ENCODE measurements at regions not wholly inside any gene's neighbourhood (a gene's known extent, or its start where the extent isn't known, plus 50 kb on each side); places are given as distances from the start of the nearest gene placed in this dataset.
"Not testable (repeated sequence)": the region's sequence is repeated elsewhere in the genome, so short reads cannot be mapped to it uniquely, and the experiment has no call there.

DNA sequence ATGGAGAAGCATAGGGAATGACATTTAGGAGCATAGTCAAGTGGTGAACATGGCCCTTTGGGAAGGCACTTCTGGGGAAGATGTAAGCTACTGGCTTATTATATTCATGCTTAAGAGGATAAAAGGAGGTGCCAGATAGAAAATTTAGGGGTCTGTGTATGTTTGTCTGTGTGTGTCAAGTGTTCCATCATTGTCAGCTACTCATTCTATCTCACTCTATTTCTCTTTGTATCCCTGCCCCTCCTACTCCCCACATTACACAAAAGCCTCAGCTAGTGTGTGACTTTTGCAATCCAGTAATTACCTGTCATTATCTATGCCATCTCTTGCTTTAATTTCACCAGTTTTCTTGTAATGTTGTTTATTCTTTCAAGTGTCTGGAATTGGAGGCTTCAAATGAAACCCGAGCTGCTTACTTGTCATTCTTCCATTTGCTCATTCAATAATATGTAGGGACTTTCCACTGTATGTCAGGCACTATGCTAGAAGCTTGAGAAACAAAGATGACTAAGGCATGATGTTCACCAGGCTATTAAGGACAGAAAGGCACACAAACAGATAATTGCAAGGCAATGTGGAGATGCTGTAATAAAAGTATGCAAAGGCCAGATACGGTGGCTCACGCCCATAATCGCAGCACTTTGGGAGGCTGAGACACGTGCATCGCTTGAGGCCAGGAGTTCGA, 229.8 kb upstream of the TEX13C start:
- peak; percentile 0 for DNase-seq (ENCODE audit: low read depth)

DNA sequence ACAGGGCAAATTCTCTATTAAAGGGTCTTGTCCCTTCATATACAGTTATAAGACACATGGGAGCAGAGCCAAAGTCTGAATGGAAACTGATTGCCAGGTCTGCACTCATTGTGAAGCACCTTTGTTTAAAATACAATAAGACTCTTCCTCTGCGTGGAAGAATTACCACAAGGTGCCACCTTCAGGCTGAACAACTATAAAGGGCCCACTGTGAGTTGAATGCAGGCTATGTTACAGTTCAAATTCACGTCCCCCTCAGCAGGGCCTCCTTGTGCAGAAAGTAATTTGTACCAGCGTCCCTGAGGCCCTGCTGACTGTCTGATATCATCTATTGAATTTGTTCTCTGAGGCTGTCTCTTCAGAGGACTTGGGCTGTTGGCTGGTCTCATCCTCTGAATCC, 225.8 kb upstream of the TEX13C start:
- DNase-seq (ENCODE audit: low read depth) = no peak

DNA sequence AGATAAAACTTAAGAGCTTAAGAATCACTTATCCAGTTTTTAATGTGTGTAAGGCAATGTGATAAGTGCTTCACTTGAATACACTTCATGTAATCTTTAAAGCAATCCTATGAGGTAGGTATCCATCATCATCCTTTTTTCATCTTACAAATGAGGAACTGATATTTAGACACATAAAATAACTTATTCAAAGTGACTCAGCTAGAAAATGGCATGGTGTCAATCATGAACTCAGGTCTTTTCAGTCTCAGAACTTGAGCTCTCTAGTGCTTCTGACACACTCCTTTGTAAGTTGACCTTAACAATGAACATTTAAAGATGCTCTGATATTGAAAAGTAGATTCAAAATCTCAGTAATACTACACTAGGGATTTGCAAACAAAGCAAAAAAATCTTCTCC, 224.8 kb upstream of the TEX13C start:
- DNase-seq (ENCODE audit: low read depth) = no peak

DNA sequence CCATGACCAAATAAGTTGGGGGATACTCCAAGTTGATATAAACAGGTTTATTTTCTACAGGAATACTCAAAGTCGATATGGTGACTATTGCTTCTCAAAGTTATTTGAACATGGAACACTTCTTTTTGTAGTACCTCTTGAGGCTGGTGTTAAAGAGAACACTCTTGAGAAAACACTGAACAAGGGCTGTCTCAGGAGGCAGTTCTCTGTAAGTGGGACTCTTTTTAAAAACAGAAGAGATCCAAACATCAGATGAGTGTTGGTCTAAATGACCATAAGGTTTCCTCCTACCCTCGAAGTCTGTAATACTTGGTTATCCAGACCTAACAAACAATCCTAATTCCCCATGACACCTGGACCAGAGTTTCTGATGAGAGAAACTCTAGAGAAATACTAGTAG, 223.2 kb upstream of the TEX13C start:
- no peak for DNase-seq (ENCODE audit: low read depth)

DNA sequence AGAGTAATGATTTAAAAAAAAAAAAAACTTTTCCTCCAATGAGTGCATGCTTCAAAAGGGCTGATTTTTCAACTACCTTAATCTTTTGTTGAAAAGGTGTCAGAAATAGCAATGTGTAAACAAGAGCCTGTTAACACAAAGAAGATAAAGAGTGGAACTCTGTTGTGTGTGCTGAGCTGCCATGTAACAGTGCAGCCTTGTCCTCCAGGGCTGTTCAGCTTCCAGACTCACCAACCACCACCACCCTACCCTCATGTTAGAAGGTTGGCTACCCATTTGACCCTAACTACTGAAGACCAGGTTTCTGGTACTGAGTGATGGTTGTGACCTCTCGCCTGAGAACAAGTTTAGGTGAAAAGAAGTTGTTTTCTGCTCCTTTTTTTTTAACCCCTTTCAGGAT, 222.8 kb upstream of the TEX13C start:
- DNase-seq (ENCODE audit: low read depth) = no peak

DNA sequence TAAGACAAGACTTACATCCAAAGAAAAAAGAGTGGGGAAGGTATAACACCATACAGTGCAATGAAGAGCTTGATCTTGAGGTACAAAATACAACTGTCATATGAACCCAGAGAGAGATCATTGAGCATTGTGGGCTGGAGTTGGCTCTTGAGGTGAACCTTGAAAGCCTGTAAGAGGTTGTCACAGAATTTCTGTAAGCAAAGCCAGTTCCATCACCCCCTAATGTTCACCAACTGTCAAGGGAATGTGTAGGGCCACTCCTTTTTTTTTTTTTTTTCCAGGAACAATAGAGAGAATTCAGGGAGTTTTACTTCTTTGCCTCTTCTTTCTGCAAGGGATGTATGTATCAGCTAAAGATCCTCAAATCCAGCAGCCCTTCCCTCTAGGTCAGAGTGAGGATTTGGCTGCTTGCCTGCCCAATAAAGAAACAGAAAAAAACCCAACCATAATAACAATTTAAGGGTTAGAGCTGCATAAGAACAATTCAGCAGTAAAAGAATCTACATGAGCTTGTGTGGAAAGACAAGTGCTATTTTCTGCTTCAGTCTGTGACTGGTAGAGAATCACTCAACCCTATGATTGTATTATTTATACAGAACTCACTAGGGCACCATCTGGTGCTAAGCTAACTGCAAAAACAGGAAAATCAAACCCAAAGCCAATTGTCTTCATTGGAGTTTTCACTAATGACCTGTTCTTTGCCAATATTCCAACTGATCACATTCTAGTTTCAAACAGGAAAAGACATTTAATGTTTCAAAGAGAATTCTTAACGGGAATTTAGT, 217.5 kb upstream of the TEX13C start:
- no peak for DNase-seq (ENCODE audit: low read depth)

DNA sequence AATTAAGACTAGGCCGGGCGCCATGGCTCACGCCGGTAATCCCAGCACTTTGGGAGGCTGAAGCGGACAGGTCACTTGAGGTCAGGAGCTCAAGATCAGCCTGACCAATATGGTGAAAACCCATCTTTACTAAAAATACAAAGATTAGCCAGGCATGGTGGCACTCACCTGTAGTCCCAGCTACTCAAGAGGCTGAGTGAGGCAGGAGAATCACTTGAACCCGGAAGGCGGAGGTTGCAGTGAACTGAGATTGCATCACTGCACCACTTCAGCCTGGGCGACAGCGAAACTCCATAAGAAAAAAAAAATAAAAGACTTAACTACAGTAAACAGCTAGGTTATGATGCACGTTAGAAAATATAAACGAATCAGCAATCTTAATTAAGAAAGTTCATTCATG, 216.0 kb upstream of the TEX13C start:
- DNase-seq (ENCODE audit: low read depth) = no peak

DNA sequence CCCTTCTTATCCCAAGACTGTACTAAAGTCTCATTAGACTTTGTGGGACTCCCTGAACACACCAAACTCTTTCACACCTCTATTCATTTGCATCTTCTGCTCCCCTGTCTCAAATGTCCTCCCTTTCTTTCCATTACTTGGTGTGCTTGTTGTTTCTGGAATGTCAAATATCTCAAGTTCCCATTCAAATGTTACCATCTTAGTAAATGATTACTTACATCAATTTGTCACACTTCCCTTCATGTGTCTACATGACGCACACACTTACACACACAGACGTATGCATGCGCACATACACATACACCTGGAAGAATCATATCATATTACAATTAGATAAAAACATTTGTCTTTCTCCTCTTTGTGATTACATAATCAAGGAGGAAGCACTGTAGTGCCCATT, 210.8 kb upstream of the TEX13C start:
- no peak for DNase-seq (ENCODE audit: low read depth)

DNA sequence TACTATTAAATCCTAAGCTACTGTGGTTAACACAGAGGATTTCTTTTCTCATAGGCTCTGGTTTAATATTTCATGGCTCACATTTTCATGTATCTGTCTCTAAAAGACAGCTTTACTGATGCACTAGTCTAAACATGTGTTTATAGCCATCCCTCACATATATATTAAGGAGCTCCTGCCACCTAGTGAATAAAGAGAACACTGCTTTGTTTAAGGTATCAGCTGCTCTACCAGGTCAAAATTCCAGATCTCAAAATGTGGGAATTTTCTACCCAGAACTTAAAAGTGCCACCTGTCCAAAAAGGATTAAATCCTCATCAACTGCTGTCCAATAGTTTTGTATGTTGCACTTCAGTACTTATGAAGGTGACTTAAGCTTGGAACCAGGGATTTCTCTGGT, 188.5 kb upstream of the TEX13C start:
- peak; percentile 2 for DNase-seq (ENCODE audit: low read depth)

DNA sequence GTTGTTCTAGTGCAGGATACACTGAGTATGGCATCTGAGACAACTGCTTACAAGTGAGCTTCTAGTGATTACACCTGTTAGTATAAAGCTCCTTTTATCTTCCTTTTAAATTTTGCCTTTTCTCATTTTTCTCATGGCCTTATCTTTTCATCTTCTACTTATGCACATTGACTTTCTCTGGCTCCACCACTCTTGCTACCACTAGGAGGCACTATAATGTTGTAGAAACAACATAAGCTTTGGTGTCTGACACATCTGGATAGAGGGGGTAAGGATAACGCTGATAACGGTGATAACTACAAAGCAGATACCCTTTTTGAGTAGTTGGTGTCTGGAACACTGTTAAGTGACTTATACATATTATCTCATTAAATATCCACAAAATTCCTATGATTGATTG, 187.4 kb upstream of the TEX13C start:
- peak; percentile 16 for DNase-seq (ENCODE audit: low read depth)

DNA sequence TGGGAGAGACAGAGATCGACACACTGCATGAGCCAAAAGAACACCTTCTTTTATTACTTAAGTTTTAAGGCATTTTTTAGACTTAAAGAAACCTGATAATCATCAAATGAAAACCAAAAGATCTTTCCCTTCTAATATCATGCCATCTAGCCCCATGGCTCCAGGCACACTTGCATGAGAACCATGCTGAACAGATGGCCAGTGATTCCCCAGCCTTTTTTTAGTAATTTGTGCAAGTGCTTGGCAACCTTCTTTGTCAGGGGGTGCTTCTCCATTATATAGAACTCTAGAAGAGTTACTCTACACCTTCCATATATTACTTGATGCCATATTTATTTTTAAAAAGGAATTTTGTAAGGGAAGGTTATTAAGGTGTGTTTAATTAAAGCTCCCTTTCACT, 182.2 kb upstream of the TEX13C start:
- no peak for DNase-seq (ENCODE audit: low read depth)

DNA sequence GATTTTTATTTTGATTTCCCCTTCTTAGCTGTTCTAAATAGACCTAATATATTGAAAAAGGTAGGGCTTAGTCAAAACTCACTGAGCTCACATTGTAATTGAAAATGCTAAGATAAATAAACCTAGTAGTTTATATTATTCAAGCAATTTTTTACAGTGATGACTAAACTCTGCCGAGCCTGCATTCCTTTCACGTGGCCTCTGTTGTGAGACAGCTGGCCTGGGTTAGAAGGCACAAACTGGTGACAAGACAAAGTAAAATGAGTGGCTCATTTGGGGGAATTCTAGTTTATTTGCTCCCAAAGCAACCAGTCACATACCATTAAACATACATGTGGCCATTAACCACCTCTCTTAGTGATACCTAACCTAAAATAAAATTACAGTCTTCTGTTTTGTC, 169.4 kb upstream of the TEX13C start:
- DNase-seq (ENCODE audit: low read depth) = peak; percentile 4

DNA sequence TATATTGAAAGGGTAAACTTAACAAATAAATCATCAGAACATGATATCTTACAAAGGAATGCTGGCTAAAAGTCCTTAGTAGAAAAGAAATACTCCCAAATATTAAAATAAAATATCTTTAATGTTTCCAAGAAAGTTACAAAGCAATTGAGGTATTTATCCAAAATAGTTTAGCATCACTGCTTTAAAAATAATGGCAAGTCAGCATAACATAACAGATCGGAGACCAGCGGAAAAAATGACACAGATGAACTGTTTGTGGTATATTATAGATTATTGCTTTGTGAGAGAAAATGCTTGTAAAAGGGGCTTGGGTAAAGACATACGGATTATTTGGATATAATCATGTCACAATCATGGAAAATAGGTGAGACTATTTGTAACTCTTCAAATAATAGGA, 168.5 kb upstream of the TEX13C start:
- no peak for DNase-seq (ENCODE audit: low read depth)

DNA sequence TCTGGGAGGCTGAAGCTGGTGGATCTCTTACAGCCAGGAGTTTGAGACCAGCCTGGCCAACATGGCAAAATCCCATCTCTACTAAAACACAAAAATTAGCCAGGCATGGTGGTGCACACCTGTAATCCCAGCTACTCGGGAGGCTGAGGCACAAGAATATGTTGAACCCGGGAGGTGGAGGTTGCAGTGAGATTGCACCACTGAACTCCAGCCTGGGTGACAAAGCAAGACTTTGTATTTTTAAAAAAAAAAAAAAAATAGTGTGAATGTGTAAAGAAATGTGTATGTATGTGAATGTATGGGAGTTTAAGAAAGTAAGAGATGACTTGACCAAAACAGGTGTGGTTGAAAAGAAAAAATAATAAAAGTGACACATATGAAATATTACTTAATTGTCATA, 167.7 kb upstream of the TEX13C start:
- no peak for DNase-seq (ENCODE audit: low read depth)

DNA sequence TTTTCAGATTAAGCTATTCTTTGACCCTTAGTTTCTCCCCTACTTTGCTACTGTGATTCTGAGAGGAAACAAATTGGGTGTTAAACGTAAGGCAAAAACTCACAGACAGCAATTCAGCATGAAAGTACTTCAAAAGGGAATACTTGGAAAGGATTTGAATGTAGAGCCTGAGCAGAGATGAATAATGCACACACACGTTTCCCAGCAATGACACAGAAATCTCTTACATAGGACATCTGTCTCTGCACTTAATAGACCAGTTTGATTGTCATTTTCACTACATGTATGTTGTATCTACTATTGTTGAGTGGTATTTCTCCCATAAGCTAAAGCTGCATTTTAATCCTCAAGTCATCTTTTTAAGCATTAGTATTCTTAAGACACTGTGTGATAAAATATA, 166.1 kb upstream of the TEX13C start:
- DNase-seq (ENCODE audit: low read depth) = no peak

DNA sequence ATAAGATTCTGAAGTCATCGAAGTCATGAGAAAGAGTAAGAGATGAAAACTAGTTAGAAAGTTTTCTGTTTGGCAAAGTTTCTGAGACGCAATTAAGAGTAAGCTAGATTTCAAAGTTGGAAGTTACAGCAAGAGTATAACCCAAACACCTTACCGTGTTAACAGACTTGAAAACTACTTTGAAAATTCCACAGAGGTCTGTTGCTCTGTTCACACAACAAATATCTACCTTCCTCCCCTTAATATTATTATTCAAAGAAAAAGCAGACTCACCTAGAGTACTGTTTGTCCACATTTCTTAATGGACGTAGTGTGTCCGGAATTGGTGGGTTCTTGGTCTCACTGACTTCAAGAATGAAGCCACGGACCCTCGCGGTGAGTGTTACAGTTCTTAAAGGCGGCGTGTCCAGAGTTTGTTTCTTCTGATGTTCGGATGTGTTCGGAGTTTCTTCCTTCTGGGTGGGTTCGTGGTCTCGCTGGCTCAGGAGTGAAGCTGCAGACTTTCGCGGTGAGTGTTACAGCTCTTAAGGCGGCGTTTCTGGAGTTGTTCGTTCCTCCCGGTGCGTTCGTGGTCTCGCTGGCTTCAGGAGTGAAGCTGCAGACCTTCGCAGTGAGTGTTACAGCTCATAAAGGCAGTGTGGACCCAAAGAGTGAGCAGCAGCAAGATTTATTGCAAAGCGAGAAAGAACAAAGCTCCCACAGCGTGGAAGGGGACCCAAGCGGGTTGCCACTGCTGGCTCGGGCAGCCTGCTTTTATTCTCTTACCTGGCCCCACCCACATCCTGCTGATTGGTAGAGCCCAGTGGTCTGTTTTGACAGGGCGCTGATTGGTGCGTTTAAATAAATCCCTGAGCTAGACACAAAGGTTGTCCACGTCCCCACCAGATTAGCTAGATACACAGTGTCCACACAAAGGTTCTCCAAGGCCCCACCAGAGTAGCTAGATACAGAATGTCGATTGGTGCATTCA, 165.1 kb upstream of the TEX13C start:
- DNase-seq (ENCODE audit: low read depth) = not testable (repeated sequence)

DNA sequence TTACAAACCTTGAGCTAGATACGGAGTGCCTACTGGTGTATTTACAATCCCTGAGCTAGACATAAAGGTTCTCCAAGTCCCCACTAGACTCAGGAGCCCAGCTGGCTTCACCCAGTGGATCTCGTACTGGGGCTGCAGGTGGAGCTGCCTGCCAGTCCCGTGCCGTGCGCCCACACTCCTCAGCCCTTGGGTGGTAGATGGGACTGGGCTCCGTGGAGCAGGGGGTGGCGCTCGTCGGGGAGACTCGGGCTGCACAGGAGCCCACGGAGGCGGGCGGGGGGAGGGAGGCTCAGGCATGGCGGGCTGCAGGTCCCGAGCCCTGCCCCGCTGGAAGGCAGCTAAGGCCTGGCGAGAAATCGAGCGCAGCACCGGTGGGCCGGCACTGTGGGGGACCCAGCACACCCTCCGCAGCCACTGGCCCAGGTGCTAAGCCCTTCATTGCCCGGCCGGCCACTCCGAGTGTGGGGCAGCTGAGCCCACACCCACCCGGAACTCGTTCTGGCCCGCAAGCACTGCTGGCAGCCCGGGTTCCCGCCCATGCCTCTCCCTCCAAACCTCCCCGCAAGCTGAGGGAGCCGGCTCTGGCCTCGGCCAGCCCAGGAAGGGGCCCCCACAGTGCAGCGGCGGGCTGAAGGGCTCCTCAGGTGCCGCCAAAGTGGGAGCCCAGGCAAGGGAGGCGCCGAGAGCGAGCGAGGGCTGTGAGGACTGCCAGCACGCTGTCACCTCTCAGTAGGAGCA, 164.2 kb upstream of the TEX13C start:
- not testable (repeated sequence) for DNase-seq (ENCODE audit: low read depth)

DNA sequence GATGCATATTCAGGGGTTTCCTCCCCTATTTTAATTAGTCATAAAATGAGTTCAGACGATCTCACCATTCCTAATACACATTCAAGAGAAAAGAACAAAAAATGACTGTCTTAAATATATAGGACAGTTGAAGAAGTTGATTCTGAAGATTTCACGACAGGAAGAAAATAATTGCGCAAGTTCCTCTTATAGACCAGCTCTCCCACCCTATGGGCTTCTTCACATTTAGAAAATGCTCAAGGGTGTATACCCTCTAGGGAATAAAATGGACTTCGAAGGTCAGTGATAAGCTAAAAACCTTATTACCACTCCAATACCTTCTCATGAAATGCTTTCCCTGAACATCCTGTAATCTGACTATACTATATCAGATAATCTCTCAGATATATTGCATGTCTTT, 149.2 kb upstream of the TEX13C start:
- DNase-seq (ENCODE audit: low read depth) = no peak

DNA sequence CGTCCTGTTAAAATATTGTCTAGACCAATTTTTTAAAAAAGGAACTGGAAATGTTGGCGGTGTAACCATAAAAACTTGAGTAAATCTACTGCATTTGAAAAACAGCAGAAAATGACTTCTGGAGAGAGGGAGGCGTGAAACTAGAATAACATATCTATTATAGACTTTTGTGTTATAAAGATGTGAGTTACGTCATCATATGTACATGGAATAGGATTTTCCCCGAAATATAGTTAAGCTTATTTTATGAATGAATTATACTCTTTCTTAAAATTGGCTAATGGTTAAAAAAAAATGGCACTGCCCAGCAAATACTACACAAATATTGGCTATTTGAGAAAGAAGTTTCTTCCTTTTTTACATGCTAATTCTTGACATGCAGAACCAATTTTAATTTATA, 147.1 kb upstream of the TEX13C start:
- no peak for DNase-seq (ENCODE audit: low read depth)

DNA sequence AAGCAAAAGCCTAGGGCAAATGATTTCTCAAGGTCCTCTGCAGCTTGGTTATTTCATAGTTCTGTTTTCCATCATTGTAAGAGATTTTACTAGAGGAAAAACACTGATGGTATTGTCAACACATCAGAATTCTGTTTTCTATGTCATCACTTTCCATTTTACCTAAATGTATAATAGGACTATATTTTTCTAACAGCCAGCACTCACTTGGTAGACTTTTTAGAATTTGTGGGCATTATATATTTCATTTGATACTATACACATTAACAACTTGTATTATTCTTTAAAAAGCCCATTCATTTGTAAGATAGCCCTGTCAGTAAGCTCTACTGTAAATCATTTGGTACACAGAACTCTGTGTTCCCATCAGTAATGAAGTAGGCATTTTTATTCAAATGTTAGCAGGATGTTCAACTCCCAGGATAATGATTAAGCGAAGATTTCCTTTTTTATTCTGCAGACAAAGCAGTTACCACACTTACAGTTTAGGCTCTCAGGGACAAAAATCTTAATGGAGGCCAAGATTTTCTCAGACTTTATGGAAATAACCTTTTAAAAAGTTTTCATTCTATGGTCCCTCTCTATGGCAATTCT, 143.6 kb upstream of the TEX13C start:
- DNase-seq (ENCODE audit: low read depth) = no peak

DNA sequence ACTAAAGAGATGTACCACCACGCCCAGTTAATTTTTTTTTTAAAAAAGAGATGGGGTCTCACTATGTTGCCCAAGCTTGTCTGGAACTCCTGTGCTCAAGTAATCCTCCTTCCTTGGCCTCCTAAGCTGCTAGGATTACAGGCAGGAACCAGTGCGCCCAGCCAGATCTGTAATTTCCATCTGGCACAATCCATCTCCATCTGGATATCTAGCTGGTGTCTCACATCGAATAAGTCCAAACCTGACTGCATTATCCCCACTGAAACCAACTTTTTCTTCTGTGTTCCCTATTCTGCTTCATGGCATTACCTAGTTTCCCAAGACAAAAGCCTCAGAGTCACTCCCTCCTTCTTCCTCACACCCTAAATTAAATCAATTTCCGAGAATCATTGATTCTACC, 125.8 kb upstream of the TEX13C start:
- no peak for DNase-seq (ENCODE audit: low read depth)

DNA sequence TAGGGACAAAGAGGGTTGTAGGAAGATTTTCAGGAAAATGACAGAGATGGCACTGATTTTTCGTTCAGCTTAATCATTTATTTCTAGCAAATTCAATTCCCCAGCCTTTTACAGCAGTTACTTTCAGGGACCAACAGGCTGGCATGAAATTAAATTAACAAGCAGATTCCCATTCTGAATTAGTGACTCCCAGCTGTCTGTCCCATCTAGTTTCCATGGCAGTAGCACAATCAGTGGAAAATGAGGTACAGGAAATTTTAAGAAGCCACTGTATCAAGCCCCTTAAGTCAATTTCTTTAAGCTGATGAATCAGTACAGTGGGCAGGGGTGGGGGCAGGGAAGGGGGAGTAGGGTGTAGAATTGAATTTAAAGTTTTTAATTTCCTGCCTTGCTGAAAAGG, 121.1 kb upstream of the TEX13C start:
- no peak for DNase-seq (ENCODE audit: low read depth)
